ENCODE measurements at regions not wholly inside any gene's neighbourhood (a gene's known extent, or its start where the extent isn't known, plus 50 kb on each side); places are given as distances from the start of the nearest gene placed in this dataset.

GRCh38 chr22:34931026-34931425 lies 134.9 kb upstream of the ISX start:
- TF ChIP-seq CTCF (IDR thresholded peaks at IDR 0.05) (no peak), POLR2A (IDR thresholded peaks at IDR 0.05) (no peak)

All from thyroid gland (tissue), 4 donors.